HL-60 (cell line): ENCODE measurements at regions not wholly inside any gene's neighbourhood (a gene's known extent, or its start where the extent isn't known, plus 50 kb on each side); places are given as distances from the start of the nearest gene placed in this dataset.

ENCODE experiments used
- DNase-seq, 2 experiments: peaks; one replicate each; pipeline ENCODE4 v3.0.0-alpha.2; 2010 to 2020; ENCODE audit warnings: low read depth in 1 of 2, low spot score in 1 of 2
- H3K27ac ChIP-seq: fragments of 250-450 bp; sonication (Bioruptor Pico); replicated peaks from 2 replicates; pipeline ENCODE4 v1.5.1; 2020; ENCODE audit warnings: mild to moderate bottlenecking, moderate library complexity
- H3K27me3 ChIP-seq: fragments of 250-450 bp; sonication (Bioruptor Pico); 2 replicates; pipeline ENCODE4 v1.5.1; 2021; ENCODE audit warnings: mild to moderate bottlenecking, moderate library complexity; ENCODE audit not compliant: insufficient read depth, poor library complexity, severe bottlenecking
- H3K4me3 ChIP-seq: replicated peaks from 2 replicates; pipeline ENCODE4 v1.5.1; 2011; ENCODE audit warnings: mild to moderate bottlenecking, control low read depth, low read length; ENCODE audit not compliant: insufficient read depth
- CTCF ChIP-seq: IDR thresholded peaks from one replicate; pipeline ENCODE4 v1.5.1; 2011; ENCODE audit warnings: low read length, control low read depth, inconsistent platforms; ENCODE audit not compliant: insufficient read depth
- GABPA ChIP-seq: IDR thresholded peaks from 2 replicates; pipeline ENCODE4 v1.6.1; 2012; ENCODE audit warnings: low read depth
- POLR2AphosphoS5 ChIP-seq: IDR thresholded peaks from 2 replicates; pipeline ENCODE4 v1.6.1; 2012; ENCODE audit warnings: low read depth
- REST ChIP-seq: IDR thresholded peaks from 2 replicates; pipeline ENCODE4 v1.6.1; 2012; ENCODE audit warnings: low read depth; ENCODE audit not compliant: insufficient replicate concordance
- SPI1 ChIP-seq: IDR thresholded peaks from 2 replicates; pipeline ENCODE4 v1.6.1; 2012; ENCODE audit warnings: low read depth, mild to moderate bottlenecking, borderline replicate concordance

- no peak for DNase-seq
- Histone ChIP-seq H3K27ac (no peak overlapping the region), H3K27me3 (no peaks in the 10 kb centered on the region), H3K4me3 (no peak overlapping the region)
- TF ChIP-seq GABPA (no peak), POLR2AphosphoS5 (no peak), SPI1 (no peak), CTCF (no peak), REST (no peak)
Measured at GRCh38 chr2:103361712-103362111, 599.9 kb downstream of the TMEM182 start.

DNA sequence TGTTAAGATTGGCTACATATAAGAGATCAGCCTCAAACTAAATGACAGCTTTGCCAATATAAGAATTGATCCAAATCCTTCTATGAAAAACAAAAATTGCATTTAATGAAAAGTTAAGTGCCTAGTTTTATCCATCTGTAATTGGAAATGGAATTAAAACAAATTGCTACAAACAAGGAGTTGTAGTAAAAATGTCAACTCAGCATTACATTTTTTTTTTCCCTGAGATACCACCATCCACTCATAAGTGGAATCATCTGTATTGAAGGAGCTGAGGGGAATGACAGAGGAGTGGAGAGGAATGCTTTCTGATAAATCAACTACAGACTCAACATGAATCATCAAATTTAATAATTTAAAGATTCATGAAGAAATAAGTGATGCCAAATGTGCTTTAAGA lies 601.8 kb downstream of the TMEM182 start:
- Histone ChIP-seq H3K27ac (no peak overlapping the region), H3K4me3 (no peak overlapping the region), H3K27me3 (no peaks in the 10 kb centered on the region)
- TF ChIP-seq REST, result no peak
- no peak for TF ChIP-seq GABPA
- no peak for TF ChIP-seq POLR2AphosphoS5
- no peak for TF ChIP-seq CTCF
- no peak for TF ChIP-seq SPI1
- DNase-seq, result no peak

DNA sequence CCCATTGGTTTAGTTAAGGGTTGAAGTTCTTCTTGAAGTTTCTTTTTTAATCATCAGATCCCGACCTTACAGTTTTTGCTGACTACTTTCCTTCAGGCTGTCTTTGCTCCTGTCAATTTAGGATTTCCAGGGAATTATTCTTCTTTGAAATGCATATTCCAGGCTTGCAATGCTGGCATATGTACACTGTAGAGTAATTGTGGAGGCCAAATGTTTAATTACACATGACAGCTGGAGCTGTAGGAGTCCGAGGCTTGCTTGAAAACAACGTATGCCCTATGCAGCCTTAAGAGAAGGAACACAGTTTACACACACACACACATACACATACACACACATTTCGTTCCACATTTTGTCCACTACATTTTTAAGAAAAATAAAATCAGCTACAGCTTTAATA lies 602.3 kb downstream of the TMEM182 start:
- Histone ChIP-seq H3K27me3 (no peaks in the 10 kb centered on the region), H3K4me3 (no peak overlapping the region), H3K27ac (no peak overlapping the region)
- no peak for DNase-seq
- TF ChIP-seq GABPA (no peak), CTCF (no peak), REST (no peak), POLR2AphosphoS5 (no peak), SPI1 (no peak)
